Endothelial cell of umbilical vein (primary cell): ENCODE measurements at regions not wholly inside any gene's neighbourhood (a gene's known extent, or its start where the extent isn't known, plus 50 kb on each side); places are given as distances from the start of the nearest gene placed in this dataset.

Source experiments
- BruUV-seq: library from RNA; stranded (reverse); fragments of 400-500 nt; replicated peaks from 2 replicates; lab custom pipeline; 2021; lab: Mats Ljungman, UMichigan
- CTCF ChIA-PET: fragments of 300-600, 350-600 bp; sonication (Branson Sonifier 250); formaldehyde crosslinking; loops from one replicate; lab custom pipeline; 2021; ENCODE audit warnings: antibody characterized with exemption, inconsistent platforms; lab: Charles Lee
- POLR2A ChIA-PET: fragments of 300-600, 350-600 bp; sonication (Branson Sonifier 250); formaldehyde crosslinking; loops from one replicate; lab custom pipeline; 2021; ENCODE audit warnings: antibody characterized with exemption, inconsistent platforms; lab: Charles Lee
- DNase-seq: peaks from one replicate; pipeline ENCODE4 v3.0.0-alpha.2; 2011; ENCODE audit warnings: low read depth, low spot score
- FAIRE-seq: peaks from 2 replicates; lab custom pipeline; 2011; peaks lifted over from hg19 to GRCh38; lab: Jason Lieb, UNC
- H2AFZ ChIP-seq: 2 replicates; pipeline ENCODE4 v1.6.0; 2012; ENCODE audit warnings: low read depth, low read length, control low read depth, inconsistent platforms
- H3K27ac ChIP-seq: 2 replicates; pipeline ENCODE4 v1.5.1; 2011; ENCODE audit warnings: low read depth, mild to moderate bottlenecking, control low read depth, low read length, moderate library complexity; ENCODE audit not compliant: insufficient read depth
- H3K27me3 ChIP-seq, 2 experiments: 2 replicates each; pipeline versions ENCODE4 v1.6.0 to v1.6.1; 2011; ENCODE audit warnings: low read length in 2 of 2, mixed read lengths in 1 of 2; ENCODE audit not compliant: control insufficient read depth in 2 of 2, insufficient read depth in 2 of 2
- H3K36me3 ChIP-seq, 2 experiments: 2 replicates in 1 of 2; 3 replicates in 1 of 2; pipeline ENCODE4 v1.5.1; 2011; ENCODE audit warnings: low read length in 2 of 2, mild to moderate bottlenecking in 1 of 2, moderate library complexity in 1 of 2; ENCODE audit not compliant: control insufficient read depth in 2 of 2, insufficient read depth in 2 of 2; ENCODE audit errors: extremely low read depth in 1 of 2
- H3K4me1 ChIP-seq: 3 replicates; pipeline ENCODE4 v1.5.1; 2011; ENCODE audit warnings: mild to moderate bottlenecking, low read length; ENCODE audit not compliant: control insufficient read depth, insufficient read depth; ENCODE audit errors: extremely low read depth
- H3K4me2 ChIP-seq: 2 replicates; pipeline ENCODE4 v1.6.1; 2011; ENCODE audit warnings: low read length, control low read depth, mixed read lengths; ENCODE audit not compliant: insufficient read depth
- H3K4me3 ChIP-seq, 3 experiments: fragments of 200-600 bp in 1 of 3; sonication (generic), shearing (Covaris generic) in 1 of 3; replicated peaks in 1 of 3; 2 replicates each; pipeline ENCODE4 v1.5.1; 2011 to 2016; ENCODE audit warnings: control low read depth in 3 of 3, low read length in 3 of 3, mild to moderate bottlenecking in 2 of 3, inconsistent platforms in 1 of 3, low read depth in 1 of 3, moderate library complexity in 1 of 3; ENCODE audit not compliant: insufficient read depth in 1 of 3
- H3K79me2 ChIP-seq: 2 replicates; pipeline ENCODE4 v1.6.0; 2012; ENCODE audit warnings: low read length, inconsistent platforms; ENCODE audit not compliant: control insufficient read depth, insufficient read depth
- H3K9ac ChIP-seq: replicated peaks from 2 replicates; pipeline ENCODE3; 2011; ENCODE audit warnings: low read length, control low read depth; ENCODE audit not compliant: insufficient read depth; ENCODE audit errors: extremely low read depth
- H3K9me1 ChIP-seq: replicated peaks from 3 replicates; pipeline ENCODE4 v1.6.0; 2011; ENCODE audit warnings: mild to moderate bottlenecking, low read length; ENCODE audit not compliant: control insufficient read depth, insufficient read depth; ENCODE audit errors: extremely low read depth
- H3K9me3 ChIP-seq: replicated peaks from 2 replicates; pipeline ENCODE4 v1.5.1; 2012; ENCODE audit warnings: low read length, inconsistent platforms; ENCODE audit not compliant: control insufficient read depth, insufficient read depth
- H4K20me1 ChIP-seq: replicated peaks from 2 replicates; pipeline ENCODE3; 2011; ENCODE audit warnings: mild to moderate bottlenecking, low read length; ENCODE audit not compliant: control insufficient read depth, insufficient read depth; ENCODE audit errors: extremely low read depth
- EZH2 ChIP-seq: IDR thresholded peaks from 2 replicates; pipeline ENCODE4 v1.6.1; 2012; ENCODE audit warnings: borderline replicate concordance, low read depth, mild to moderate bottlenecking, moderate library complexity, low read length, inconsistent platforms; ENCODE audit not compliant: severe bottlenecking
- FOS ChIP-seq: IDR thresholded peaks from 2 replicates; pipeline ENCODE4 v1.6.1; 2011; ENCODE audit warnings: mild to moderate bottlenecking, low read length, moderate library complexity, borderline replicate concordance; ENCODE audit not compliant: insufficient read depth
- GATA2 ChIP-seq: IDR thresholded peaks from 2 replicates; pipeline ENCODE4 v1.7.0; 2011; ENCODE audit warnings: low read depth, mild to moderate bottlenecking, moderate library complexity, mixed read lengths, low read length; ENCODE audit not compliant: insufficient read length, insufficient read depth
- JUN ChIP-seq: IDR thresholded peaks from 2 replicates; pipeline ENCODE4 v1.6.1; 2011; ENCODE audit warnings: borderline replicate concordance, low read depth; ENCODE audit not compliant: insufficient read length, insufficient read depth
- MAX ChIP-seq: IDR thresholded peaks from 2 replicates; pipeline ENCODE4 v1.6.1; 2011; ENCODE audit not compliant: insufficient read depth, insufficient read length
- MYC ChIP-seq: IDR thresholded peaks from one replicate; pipeline ENCODE4 v1.6.1; 2011; ENCODE audit warnings: mild to moderate bottlenecking, low read depth, low read length
- POLR2A ChIP-seq: IDR thresholded peaks from 2 replicates; pipeline ENCODE4 v1.6.1; 2012; ENCODE audit warnings: low read depth, mild to moderate bottlenecking, control low read depth, low read length
- POLR2AphosphoS5 ChIP-seq: IDR thresholded peaks from 2 replicates; pipeline ENCODE4 v1.6.1; 2012; ENCODE audit warnings: low read depth, mild to moderate bottlenecking, control low read depth, low read length, moderate library complexity; ENCODE audit not compliant: insufficient read depth
- dilution Hi-C: fragments of 300-500 bp; cut with MboI; formaldehyde crosslinking; loops from one replicate; pipeline ENCODE4 v1.15.0; 2019; ENCODE audit warnings: low sequenced_read_pairs; ENCODE audit not compliant: extremely low pct_ligation_motif_present
- intact Hi-C: fragments of 100-400 bp; cut with micrococcal nuclease; formaldehyde crosslinking; loops from one replicate; pipeline ENCODE4 v1.10.0; 2022
- TF ChIP-seq, protein P1 (sequence below), 2 donors: IDR thresholded peaks; 1 replicate in 1 of 2; 2 replicates in 1 of 2; pipeline ENCODE4 v1.5.1; 2011; ENCODE audit warnings: low read length in 2 of 2, mild to moderate bottlenecking in 2 of 2, moderate library complexity in 2 of 2, control low read depth in 1 of 2, inconsistent platforms in 1 of 2, low read depth in 1 of 2; ENCODE audit not compliant: insufficient read depth in 1 of 2; ENCODE audit errors: extremely low read depth in 1 of 2

DNA sequence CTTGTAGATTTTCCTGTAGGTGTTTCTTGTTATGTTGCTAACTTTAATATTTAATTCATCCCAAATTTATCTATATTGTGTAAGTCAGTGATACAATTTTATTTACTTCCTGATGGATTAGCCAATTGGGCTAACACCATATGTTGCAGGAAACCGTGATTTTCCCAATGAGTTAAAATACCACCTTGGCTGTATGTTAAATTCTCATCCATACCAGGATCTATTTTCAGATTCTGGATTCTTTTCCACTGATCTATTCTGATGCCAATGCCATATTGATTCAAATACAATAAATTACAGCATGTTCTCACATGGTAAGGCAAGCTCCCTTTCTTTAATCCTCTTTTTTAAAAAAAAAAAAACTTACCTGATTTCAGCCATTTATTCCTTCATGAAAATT, 85.8 kb upstream of the DNAJC10 start:
- ChIA-PET CTCF (no interaction called here), POLR2A (no interaction called here)
- Histone ChIP-seq H3K4me1 (no peaks in the 10 kb centered on the region), H3K36me3 (no peaks in the 10 kb centered on the region), H3K27me3 (no peaks in the 10 kb centered on the region), H3K79me2 (no peaks in the 10 kb centered on the region), H2AFZ (no peak overlapping the region), H3K4me2 (no peak overlapping the region), H3K9ac (no peak overlapping the region), H4K20me1 (no peaks in the 10 kb centered on the region), H3K9me1 (no peaks in the 10 kb centered on the region), H3K27ac (no peak overlapping the region), H3K9me3 (no peaks in the 10 kb centered on the region), H3K4me3 (no peak overlapping the region)
- dilution Hi-C loops = no loop called here
- intact Hi-C loops = no loop called here
- no peak for FAIRE-seq
- no TSS peak for BruUV-seq
- no peak for TF ChIP-seq POLR2AphosphoS5
- no peak for TF ChIP-seq FOS
- TF ChIP-seq EZH2 = no peak
- TF ChIP-seq, protein P1, sequence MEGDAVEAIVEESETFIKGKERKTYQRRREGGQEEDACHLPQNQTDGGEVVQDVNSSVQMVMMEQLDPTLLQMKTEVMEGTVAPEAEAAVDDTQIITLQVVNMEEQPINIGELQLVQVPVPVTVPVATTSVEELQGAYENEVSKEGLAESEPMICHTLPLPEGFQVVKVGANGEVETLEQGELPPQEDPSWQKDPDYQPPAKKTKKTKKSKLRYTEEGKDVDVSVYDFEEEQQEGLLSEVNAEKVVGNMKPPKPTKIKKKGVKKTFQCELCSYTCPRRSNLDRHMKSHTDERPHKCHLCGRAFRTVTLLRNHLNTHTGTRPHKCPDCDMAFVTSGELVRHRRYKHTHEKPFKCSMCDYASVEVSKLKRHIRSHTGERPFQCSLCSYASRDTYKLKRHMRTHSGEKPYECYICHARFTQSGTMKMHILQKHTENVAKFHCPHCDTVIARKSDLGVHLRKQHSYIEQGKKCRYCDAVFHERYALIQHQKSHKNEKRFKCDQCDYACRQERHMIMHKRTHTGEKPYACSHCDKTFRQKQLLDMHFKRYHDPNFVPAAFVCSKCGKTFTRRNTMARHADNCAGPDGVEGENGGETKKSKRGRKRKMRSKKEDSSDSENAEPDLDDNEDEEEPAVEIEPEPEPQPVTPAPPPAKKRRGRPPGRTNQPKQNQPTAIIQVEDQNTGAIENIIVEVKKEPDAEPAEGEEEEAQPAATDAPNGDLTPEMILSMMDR (IDR thresholded peaks at IDR 0.05; ENCODE audit: extremely low read depth in 1 of 2, insufficient read depth in 1 of 2, low read depth in 1 of 2, low read length in 2 of 2) = no peak
- no peak for TF ChIP-seq GATA2
- TF ChIP-seq MAX = no peak
- no peak for TF ChIP-seq MYC
- no peak for TF ChIP-seq JUN
- no peak for TF ChIP-seq POLR2A
- no peak for DNase-seq
